ENCODE measurements at regions not wholly inside any gene's neighbourhood (a gene's known extent, or its start where the extent isn't known, plus 50 kb on each side); places are given as distances from the start of the nearest gene placed in this dataset.

GRCh38 chr4:130044788-130045531, 949.0 kb downstream of the C4orf33 start:
- TF ChIP-seq SREBF2 (IDR thresholded peaks at IDR 0.05; ENCODE audit: low read length) (no peak), EZH2 (IDR thresholded peaks at IDR 0.05; ENCODE audit: borderline replicate concordance, control insufficient read depth, low read depth, low read length) (no peak), FOXK2 (IDR thresholded peaks at IDR 0.05) (no peak), FOXM1 (IDR thresholded peaks at IDR 0.05; ENCODE audit: low read depth, low read length) (no peak), SIN3A (IDR thresholded peaks at IDR 0.05; ENCODE audit: low read depth, low read length) (no peak), PAX8 (IDR thresholded peaks at IDR 0.05) (no peak)
- TF ChIP-seq, protein P1, sequence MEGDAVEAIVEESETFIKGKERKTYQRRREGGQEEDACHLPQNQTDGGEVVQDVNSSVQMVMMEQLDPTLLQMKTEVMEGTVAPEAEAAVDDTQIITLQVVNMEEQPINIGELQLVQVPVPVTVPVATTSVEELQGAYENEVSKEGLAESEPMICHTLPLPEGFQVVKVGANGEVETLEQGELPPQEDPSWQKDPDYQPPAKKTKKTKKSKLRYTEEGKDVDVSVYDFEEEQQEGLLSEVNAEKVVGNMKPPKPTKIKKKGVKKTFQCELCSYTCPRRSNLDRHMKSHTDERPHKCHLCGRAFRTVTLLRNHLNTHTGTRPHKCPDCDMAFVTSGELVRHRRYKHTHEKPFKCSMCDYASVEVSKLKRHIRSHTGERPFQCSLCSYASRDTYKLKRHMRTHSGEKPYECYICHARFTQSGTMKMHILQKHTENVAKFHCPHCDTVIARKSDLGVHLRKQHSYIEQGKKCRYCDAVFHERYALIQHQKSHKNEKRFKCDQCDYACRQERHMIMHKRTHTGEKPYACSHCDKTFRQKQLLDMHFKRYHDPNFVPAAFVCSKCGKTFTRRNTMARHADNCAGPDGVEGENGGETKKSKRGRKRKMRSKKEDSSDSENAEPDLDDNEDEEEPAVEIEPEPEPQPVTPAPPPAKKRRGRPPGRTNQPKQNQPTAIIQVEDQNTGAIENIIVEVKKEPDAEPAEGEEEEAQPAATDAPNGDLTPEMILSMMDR (IDR thresholded peaks at IDR 0.05 in 2 of 3, conservative IDR thresholded peaks at IDR 0.05 in 1 of 3; ENCODE audit: control insufficient read depth in 2 of 3, extremely low read depth in 1 of 3, insufficient read depth in 1 of 3, low read depth in 3 of 3, low read length in 3 of 3) = no peak

Data from GM12878 (cell line).